GM12892 (cell line): ENCODE measurements at regions not wholly inside any gene's neighbourhood (a gene's known extent, or its start where the extent isn't known, plus 50 kb on each side); places are given as distances from the start of the nearest gene placed in this dataset.

Experiments
- POLR2A ChIP-seq: IDR thresholded peaks from 2 replicates; pipeline ENCODE4 v1.6.1; 2011; ENCODE audit warnings: low read depth, low read length, control low read depth
- POLR2AphosphoS5 ChIP-seq: IDR thresholded peaks from 2 replicates; pipeline ENCODE4 v1.6.1; 2011; ENCODE audit warnings: low read depth, low read length, control low read depth
- TAF1 ChIP-seq: IDR thresholded peaks from 2 replicates; pipeline ENCODE4 v1.6.1; 2011; ENCODE audit warnings: low read depth, mild to moderate bottlenecking, control low read depth, low read length, borderline replicate concordance

GRCh38 chr13:107906131-107906530 is 309.2 kb downstream of the LIG4 start:
- TF ChIP-seq POLR2A (no peak), TAF1 (no peak), POLR2AphosphoS5 (no peak)
